ENCODE measurements at regions not wholly inside any gene's neighbourhood (a gene's known extent, or its start where the extent isn't known, plus 50 kb on each side); places are given as distances from the start of the nearest gene placed in this dataset.

GRCh38 chr20:11277170-11277569 is 603.4 kb upstream of the JAG1 start:
- TF ChIP-seq CTCF (IDR thresholded peaks at IDR 0.05) (no peak), REST (IDR thresholded peaks at IDR 0.05; ENCODE audit: insufficient read depth in 1 of 2, low read depth in 2 of 2, low read length in 1 of 2) (no peak)

All from Panc1 (cell line).